Urinary bladder (tissue), 3 donors: ENCODE measurements at regions not wholly inside any gene's neighbourhood (a gene's known extent, or its start where the extent isn't known, plus 50 kb on each side); places are given as distances from the start of the nearest gene placed in this dataset.

Experiments used
- DNase-seq: peaks from one replicate; pipeline ENCODE4 v3.0.0-alpha.2; 2015; ENCODE audit errors: extremely low spot score
- H3K27ac ChIP-seq: one replicate; pipeline ENCODE4 v1.5.1; 2013; ENCODE audit warnings: low read depth, mild to moderate bottlenecking, moderate library complexity
- H3K36me3 ChIP-seq: one replicate; pipeline ENCODE4 v1.6.1; 2013; ENCODE audit warnings: mild to moderate bottlenecking, moderate library complexity; ENCODE audit not compliant: insufficient read depth
- H3K4me1 ChIP-seq: one replicate; pipeline ENCODE4 v1.6.1; 2013; ENCODE audit warnings: mild to moderate bottlenecking, moderate library complexity; ENCODE audit not compliant: insufficient read depth
- H3K4me3 ChIP-seq: one replicate; pipeline ENCODE4 v1.5.1; 2013; ENCODE audit warnings: low read depth, low read length
- WGBS: extraction: QIAGEN DNeasy Blood & Tissue Kit; methylation state at CpG from one replicate; pipeline ENCODE4 v1.1.7; 2013; 5-methylcytosine and 5-hydroxymethylcytosine counted together
- donor health status: healthy with polysubstance abuse.
- donor health status: healthy.

GRCh38 chr2:46839045-46839444 lies 76.6 kb downstream of the MCFD2 start:
- no peaks in the 10 kb centered on the region for H3K36me3 ChIP-seq
- DNase-seq, result no peak
- no peaks in the 10 kb centered on the region for H3K4me1 ChIP-seq
- no peak overlapping the region for H3K4me3 ChIP-seq
- 78% methylated on average over 3 of the region's 3 CpGs for WGBS
- no peak overlapping the region for H3K27ac ChIP-seq

GRCh38 chr2:46837704-46838103 lies 77.9 kb downstream of the MCFD2 start:
- whole genome bisulfite sequencing, result 95% methylated on average over 5 of the region's 5 CpGs
- Histone ChIP-seq H3K4me3 (no peak overlapping the region), H3K4me1 (no peaks in the 10 kb centered on the region), H3K36me3 (no peaks in the 10 kb centered on the region), H3K27ac (no peak overlapping the region)
- no peak for DNase-seq

GRCh38 chr2:46837112-46837454 lies 78.5 kb downstream of the MCFD2 start:
- no peaks in the 10 kb centered on the region for H3K36me3 ChIP-seq
- no peak overlapping the region for H3K27ac ChIP-seq
- WGBS, result 97% methylated on average over 10 of the region's 10 CpGs
- H3K4me1 ChIP-seq, result no peaks in the 10 kb centered on the region
- no peak for DNase-seq
- H3K4me3 ChIP-seq, result no peak overlapping the region

- H3K4me3 ChIP-seq, result no peak overlapping the region
- DNase-seq, result no peak
- 70% methylated on average over 12 of the region's 12 CpGs for WGBS
- H3K4me1 ChIP-seq, result no peaks in the 10 kb centered on the region
- no peak overlapping the region for H3K27ac ChIP-seq
- H3K36me3 ChIP-seq, result no peaks in the 10 kb centered on the region
Observed at GRCh38 chr2:46836295-46837111, 79.1 kb downstream of the MCFD2 start.

- no peak overlapping the region for H3K27ac ChIP-seq
- 95% methylated on average over 6 of the region's 6 CpGs for WGBS
- no peak for DNase-seq
- H3K4me1 ChIP-seq, result no peaks in the 10 kb centered on the region
- no peak overlapping the region for H3K4me3 ChIP-seq
- no peaks in the 10 kb centered on the region for H3K36me3 ChIP-seq
Observed at GRCh38 chr2:46835520-46835919, 80.1 kb downstream of the MCFD2 start.

GRCh38 chr2:46832543-46832942 lies 83.1 kb downstream of the MCFD2 start:
- Histone ChIP-seq H3K36me3 (no peaks in the 10 kb centered on the region), H3K27ac (no peak overlapping the region), H3K4me1 (no peaks in the 10 kb centered on the region), H3K4me3 (no peak overlapping the region)
- DNase-seq, result no peak
- 65% methylated on average over 1 of the region's 1 CpG for WGBS

GRCh38 chr2:46831869-46832265 lies 83.7 kb downstream of the MCFD2 start:
- Histone ChIP-seq H3K36me3 (no peaks in the 10 kb centered on the region), H3K27ac (no peak overlapping the region), H3K4me1 (no peaks in the 10 kb centered on the region), H3K4me3 (no peak overlapping the region)
- WGBS, result 90% methylated on average over 4 of the region's 4 CpGs
- DNase-seq, result no peak

GRCh38 chr2:46831051-46831868 lies 84.3 kb downstream of the MCFD2 start:
- Histone ChIP-seq H3K4me3 (no peak overlapping the region), H3K4me1 (no peaks in the 10 kb centered on the region), H3K36me3 (no peaks in the 10 kb centered on the region), H3K27ac (no peak overlapping the region)
- no peak for DNase-seq
- WGBS, result 65% methylated on average over 7 of the region's 7 CpGs

GRCh38 chr2:46829231-46829995 lies 86.2 kb downstream of the MCFD2 start:
- no peak for DNase-seq

GRCh38 chr2:46828491-46829230 lies 86.9 kb downstream of the MCFD2 start:
- DNase-seq, result no peak
- Histone ChIP-seq H3K36me3 (no peaks in the 10 kb centered on the region), H3K4me3 (no peak overlapping the region), H3K4me1 (no peaks in the 10 kb centered on the region), H3K27ac (no peak overlapping the region)
- 93% methylated on average over 2 of the region's 2 CpGs for WGBS

More at GRCh38 chr2:46829231-46829995, 86.2 kb downstream of the MCFD2 start:
- Histone ChIP-seq H3K27ac (no peak overlapping the region), H3K4me1 (no peaks in the 10 kb centered on the region), H3K36me3 (no peaks in the 10 kb centered on the region), H3K4me3 (no peak overlapping the region)
- 78% methylated on average over 12 of the region's 12 CpGs for WGBS

- Histone ChIP-seq H3K4me1 (no peaks in the 10 kb centered on the region), H3K36me3 (no peaks in the 10 kb centered on the region), H3K4me3 (no peak overlapping the region), H3K27ac (no peak overlapping the region)
- WGBS, result 95% methylated on average over 3 of the region's 3 CpGs
- no peak for DNase-seq
Observed at GRCh38 chr2:46828135-46828438, 87.5 kb downstream of the MCFD2 start.

- Histone ChIP-seq H3K4me1 (no peaks in the 10 kb centered on the region), H3K4me3 (no peak overlapping the region), H3K36me3 (no peaks in the 10 kb centered on the region), H3K27ac (no peak overlapping the region)
- DNase-seq, result no peak
- 92% methylated on average over 12 of the region's 12 CpGs for WGBS
Observed at GRCh38 chr2:46827274-46828134, 88.1 kb downstream of the MCFD2 start.
